Stimulated activated naive CD8-positive, alpha-beta T cell treated with anti-CD3 and anti-CD28 coated beads, Interleukin-15, amount 100 ng/mL, for 72 hours (primary cell): ENCODE measurements at regions not wholly inside any gene's neighbourhood (a gene's known extent, or its start where the extent isn't known, plus 50 kb on each side); places are given as distances from the start of the nearest gene placed in this dataset.

ENCODE experiments used
- ATAC-seq: fragments of 150-1000 bp; cut with Tn5 transposase; 2 replicates; pipeline ENCODE4 v1.10.0; 2021; ENCODE audit warnings: mild to moderate bottlenecking, moderate library complexity
- DNase-seq, 2 donors: peaks; one replicate each; pipeline ENCODE4 v3.0.0; 2021 to 2022
- H3K27ac Mint-ChIP-seq, 2 donors: one replicate each; pipeline ENCODE4 v1.8.0; 2022; ENCODE audit warnings: mild to moderate bottlenecking in 2 of 2, mixed read lengths in 2 of 2, moderate library complexity in 2 of 2
- H3K27me3 Mint-ChIP-seq: one replicate; pipeline ENCODE4 v1.8.0; 2022; ENCODE audit warnings: mixed read lengths
- H3K4me1 Mint-ChIP-seq: one replicate; pipeline ENCODE4 v1.8.0; 2022; ENCODE audit warnings: mild to moderate bottlenecking, mixed read lengths
- H3K4me3 Mint-ChIP-seq, 2 donors: one replicate each; pipeline ENCODE4 v1.8.0; 2022; ENCODE audit warnings: mild to moderate bottlenecking in 2 of 2, mixed read lengths in 2 of 2, moderate library complexity in 1 of 2
- H3K9me3 Mint-ChIP-seq, 2 donors: one replicate each; pipeline ENCODE4 v1.8.0; 2022; ENCODE audit warnings: mixed read lengths in 2 of 2

DNA sequence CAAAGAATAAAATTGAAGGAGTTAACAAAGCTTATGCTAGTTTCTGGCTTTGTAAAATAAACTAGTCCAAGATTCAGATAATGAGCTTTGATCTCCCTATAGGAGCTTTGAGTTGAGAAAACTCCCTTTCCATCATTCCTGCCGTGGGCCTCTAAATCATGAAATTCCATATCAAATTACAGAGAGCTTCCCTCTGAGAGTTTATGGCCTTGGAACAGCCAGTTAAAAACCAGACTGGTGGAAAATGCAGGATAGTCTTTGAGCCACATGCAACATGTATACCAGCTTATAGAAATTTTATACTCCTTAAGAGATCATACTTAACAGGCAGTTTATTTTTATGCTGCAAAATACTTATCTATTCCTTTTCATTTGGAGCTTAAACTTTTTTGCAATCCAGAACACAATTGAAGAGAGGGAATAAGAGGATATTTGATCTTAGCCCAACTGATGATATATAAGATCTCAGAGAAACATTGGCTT, 175.8 kb upstream of the ATP2B1 start:
- no peaks in the 10 kb centered on the region for H3K9me3 Mint-ChIP-seq
- ATAC-seq (no peak), DNase-seq (no peak)
- peaks cover 39% of the 10 kb centered on the region for H3K4me1 Mint-ChIP-seq
- H3K27ac Mint-ChIP-seq, result no peak overlapping the region
- H3K27me3 Mint-ChIP-seq, result no peaks in the 10 kb centered on the region
- no peak overlapping the region for H3K4me3 Mint-ChIP-seq

DNA sequence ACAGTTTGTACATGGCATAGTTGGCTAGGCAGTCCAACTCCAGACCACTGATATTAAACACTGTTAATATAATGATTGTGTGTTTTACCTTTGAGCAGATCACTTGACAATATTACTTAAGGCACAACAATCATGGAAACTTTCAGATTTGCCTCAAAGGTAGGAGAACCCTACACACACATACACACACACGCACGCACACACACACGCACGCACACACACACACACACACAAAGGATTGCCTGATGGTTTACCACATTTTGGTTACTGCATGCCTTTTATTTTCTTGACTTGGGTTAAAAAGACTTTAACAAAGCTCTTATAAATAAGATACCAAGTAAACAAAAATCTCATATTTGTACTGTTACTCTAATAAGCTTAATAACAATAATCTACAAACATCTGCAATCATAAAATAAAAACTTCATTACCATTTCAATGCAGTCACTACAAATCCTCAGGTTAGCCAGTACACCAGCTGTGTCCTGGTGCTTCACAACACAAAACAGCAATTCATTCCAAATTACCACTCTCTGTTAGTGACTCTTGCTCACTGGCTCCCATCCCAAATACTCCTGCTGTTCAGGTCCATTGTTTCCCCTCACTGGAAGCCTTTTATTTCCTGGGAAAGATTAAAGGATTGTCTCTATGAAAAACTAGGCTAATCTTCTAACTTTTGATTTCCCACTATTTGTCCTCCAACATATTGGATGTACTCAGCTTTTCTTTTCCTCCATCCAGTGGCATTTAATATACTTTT, 175.2 kb upstream of the ATP2B1 start:
- ATAC-seq (no peak), DNase-seq (no peak)
- Mint-ChIP-seq H3K4me1 (peaks cover 46% of the 10 kb centered on the region), H3K27me3 (no peaks in the 10 kb centered on the region), H3K27ac (no peak overlapping the region), H3K9me3 (no peaks in the 10 kb centered on the region), H3K4me3 (no peak overlapping the region)

DNA sequence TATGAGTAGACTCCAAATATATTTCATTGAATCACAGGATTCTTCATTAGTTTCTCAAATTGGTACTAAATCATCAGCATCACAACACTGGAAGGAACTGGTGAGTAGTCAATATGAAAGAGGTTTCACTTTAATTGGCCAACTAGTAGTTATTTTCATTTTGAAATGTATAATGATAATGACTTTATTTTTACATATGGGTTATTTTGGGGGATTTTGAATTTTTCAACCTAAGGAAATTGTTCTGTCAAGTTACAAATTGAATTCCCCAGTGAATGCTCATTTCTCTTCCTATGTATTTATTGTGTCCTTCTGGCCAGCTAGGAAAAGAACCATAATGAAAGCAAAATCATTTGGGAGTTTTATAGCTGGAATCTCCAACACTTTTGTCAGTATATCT, 174.2 kb upstream of the ATP2B1 start:
- no peak overlapping the region for H3K4me3 Mint-ChIP-seq
- ATAC-seq (no peak), DNase-seq (no peak)
- H3K4me1 Mint-ChIP-seq, result peaks cover 54% of the 10 kb centered on the region
- H3K9me3 Mint-ChIP-seq, result no peaks in the 10 kb centered on the region
- no peaks in the 10 kb centered on the region for H3K27me3 Mint-ChIP-seq
- H3K27ac Mint-ChIP-seq, result no peak overlapping the region

DNA sequence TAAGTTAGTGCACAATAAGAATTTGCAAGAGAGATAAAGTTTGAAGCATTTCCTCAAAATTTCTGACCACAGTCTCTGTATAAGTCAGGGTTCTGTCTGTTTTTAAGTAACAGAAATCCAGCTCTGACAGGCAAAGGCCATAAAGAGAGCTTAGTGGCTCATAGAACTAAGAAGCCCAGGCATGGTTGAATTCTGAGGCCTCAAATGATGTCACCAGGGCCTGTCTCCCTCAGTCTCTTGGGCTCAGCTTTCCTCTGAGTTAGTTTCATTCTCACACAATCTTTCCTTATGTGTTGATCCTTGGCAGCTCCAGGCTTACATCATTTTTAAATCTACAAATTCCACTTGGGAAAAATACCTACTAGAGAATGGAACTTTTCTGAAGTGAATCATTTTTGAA, 173.4 kb upstream of the ATP2B1 start:
- ATAC-seq, result peak; percentile 78
- no peaks in the 10 kb centered on the region for H3K27me3 Mint-ChIP-seq
- no peaks in the 10 kb centered on the region for H3K9me3 Mint-ChIP-seq
- DNase-seq, result peak in 1 of 2 donors; percentile 61
- peaks cover 54% of the 10 kb centered on the region for H3K4me1 Mint-ChIP-seq
- peak overlapping the region; percentile 9 to 15 for H3K4me3 Mint-ChIP-seq
- peak overlapping the region; percentile 42 to 74 for H3K27ac Mint-ChIP-seq

DNA sequence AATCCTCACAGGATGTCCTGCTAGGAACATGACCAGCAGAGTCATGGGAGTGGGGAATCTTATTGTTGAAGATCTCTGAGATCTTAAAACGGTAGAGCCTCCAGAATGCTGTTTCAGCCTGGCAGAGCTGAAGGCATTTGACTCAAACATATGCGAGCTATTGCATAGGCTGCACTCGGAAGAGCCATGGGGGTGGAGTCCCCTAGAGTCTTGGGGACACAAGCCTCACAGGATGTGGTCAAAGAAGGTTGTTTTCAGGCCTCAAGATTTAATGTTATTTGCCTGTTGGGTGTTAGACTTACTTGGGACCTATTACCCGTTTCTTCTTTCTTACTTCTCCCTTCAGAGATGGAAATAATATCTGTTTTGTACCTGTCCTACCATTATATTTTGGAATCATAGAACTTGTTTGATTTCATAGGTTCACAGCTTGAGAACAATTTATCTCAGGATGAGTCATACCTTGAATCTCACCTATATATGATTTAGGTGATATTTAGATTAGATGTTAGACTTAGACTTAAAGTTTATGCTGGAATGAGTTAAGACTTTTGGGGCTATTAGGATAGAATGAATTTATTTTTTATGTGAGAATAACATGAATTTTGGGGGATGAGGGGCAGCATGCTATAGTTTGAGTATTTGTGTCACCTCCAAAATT, 172.2 kb upstream of the ATP2B1 start:
- DNase-seq, result peak; percentile 48 to 74
- ATAC-seq, result peak; percentile 98
- H3K4me1 Mint-ChIP-seq, result peaks cover 54% of the 10 kb centered on the region
- no peaks in the 10 kb centered on the region for H3K27me3 Mint-ChIP-seq
- H3K27ac Mint-ChIP-seq, result peak overlapping the region; percentile 92 to 96
- H3K4me3 Mint-ChIP-seq, result peak overlapping the region; percentile 64 to 71
- no peaks in the 10 kb centered on the region for H3K9me3 Mint-ChIP-seq

DNA sequence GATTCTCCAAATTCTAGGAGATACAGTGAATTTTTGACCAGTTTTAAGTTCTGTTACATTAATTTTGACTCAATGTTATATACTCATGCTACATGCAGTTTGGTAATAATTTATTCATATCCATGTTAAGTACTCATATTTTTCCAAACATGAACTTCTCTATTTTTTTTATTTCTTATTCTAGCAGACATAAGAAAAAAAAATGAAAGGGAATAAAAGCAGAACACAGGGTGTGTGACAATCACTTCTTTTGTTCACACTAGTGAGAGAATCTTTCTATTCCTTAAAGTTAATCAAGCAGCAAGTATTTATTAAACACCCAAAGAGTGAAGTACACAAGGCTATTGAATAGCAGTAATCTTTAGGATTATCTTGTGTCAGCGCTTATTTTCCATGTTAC, 171.1 kb upstream of the ATP2B1 start:
- H3K27ac Mint-ChIP-seq, result no peak overlapping the region
- H3K4me1 Mint-ChIP-seq, result peaks cover 54% of the 10 kb centered on the region
- no peaks in the 10 kb centered on the region for H3K27me3 Mint-ChIP-seq
- no peak for ATAC-seq
- H3K9me3 Mint-ChIP-seq, result no peaks in the 10 kb centered on the region
- DNase-seq, result no peak
- H3K4me3 Mint-ChIP-seq, result no peak overlapping the region

DNA sequence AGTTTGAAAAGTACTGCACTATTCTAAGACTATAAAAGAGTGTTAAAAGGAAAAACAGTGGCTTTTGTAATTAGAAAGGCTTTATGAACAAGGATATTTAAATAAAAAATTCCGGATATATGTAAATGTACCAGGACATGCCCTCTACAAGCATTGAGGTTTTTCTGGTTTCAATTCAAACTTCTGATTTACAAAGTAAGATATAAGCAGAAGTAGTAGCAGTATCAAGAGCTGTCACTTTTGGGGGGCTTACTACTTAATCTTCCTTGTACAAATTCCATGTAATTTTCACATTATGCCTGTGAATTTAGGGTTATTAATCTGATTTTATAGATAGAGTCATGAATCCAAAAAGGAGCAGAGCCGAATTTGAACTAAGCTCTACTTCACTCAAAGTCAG, 170.3 kb upstream of the ATP2B1 start:
- peak overlapping the region in 1 of 2 donors; percentile 19 for H3K4me3 Mint-ChIP-seq
- peaks cover 50% of the 10 kb centered on the region for H3K4me1 Mint-ChIP-seq
- H3K9me3 Mint-ChIP-seq, result no peaks in the 10 kb centered on the region
- no peak overlapping the region for H3K27ac Mint-ChIP-seq
- ATAC-seq, result no peak
- H3K27me3 Mint-ChIP-seq, result no peaks in the 10 kb centered on the region
- no peak for DNase-seq

DNA sequence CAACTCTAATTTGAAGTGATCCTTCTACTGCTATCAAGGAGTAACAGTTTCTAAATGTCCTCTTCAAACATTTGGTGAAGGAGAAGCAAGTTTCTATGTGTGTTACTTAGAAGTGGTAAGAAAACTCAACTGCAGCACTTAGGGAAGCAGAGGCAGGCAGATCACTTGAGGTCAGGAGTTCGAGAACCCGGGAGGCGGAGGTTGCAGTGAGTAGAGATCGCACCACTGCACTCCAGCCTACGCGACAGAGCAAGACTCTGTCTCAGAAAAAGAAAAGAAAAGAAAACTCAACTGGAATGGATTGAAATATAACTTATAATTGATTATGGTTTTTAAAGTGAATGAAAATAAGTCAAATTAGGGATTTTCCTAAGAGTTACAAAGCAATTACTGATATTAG, 169.7 kb upstream of the ATP2B1 start:
- no peaks in the 10 kb centered on the region for H3K27me3 Mint-ChIP-seq
- no peak overlapping the region for H3K27ac Mint-ChIP-seq
- H3K4me1 Mint-ChIP-seq, result peaks cover 44% of the 10 kb centered on the region
- no peak overlapping the region for H3K4me3 Mint-ChIP-seq
- no peaks in the 10 kb centered on the region for H3K9me3 Mint-ChIP-seq
- no peak for ATAC-seq
- DNase-seq, result no peak

DNA sequence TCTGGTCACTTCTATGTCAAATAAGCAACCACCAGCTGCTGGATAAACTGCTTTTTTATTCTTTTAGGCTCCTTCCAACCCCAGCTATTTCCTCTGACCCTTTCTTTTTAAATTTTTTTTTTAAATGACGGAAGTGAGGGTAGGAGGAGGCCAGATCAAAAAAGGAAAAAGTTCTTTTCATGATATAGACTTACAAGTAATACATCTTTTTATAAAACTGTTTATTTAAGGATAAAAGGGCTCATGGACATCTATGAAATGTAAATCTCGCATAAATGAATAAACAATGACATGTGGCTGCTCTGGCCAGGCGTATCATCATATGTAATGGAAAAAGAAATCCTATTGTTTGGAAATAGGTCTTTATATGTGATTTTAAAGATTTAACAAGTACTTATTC, 169.0 kb upstream of the ATP2B1 start:
- Mint-ChIP-seq H3K4me3 (no peak overlapping the region), H3K4me1 (peaks cover 38% of the 10 kb centered on the region), H3K9me3 (peaks cover 0 to under 1% of the 10 kb centered on the region in 2 donors), H3K27ac (no peak overlapping the region), H3K27me3 (no peaks in the 10 kb centered on the region)
- DNase-seq, result no peak
- ATAC-seq, result no peak

DNA sequence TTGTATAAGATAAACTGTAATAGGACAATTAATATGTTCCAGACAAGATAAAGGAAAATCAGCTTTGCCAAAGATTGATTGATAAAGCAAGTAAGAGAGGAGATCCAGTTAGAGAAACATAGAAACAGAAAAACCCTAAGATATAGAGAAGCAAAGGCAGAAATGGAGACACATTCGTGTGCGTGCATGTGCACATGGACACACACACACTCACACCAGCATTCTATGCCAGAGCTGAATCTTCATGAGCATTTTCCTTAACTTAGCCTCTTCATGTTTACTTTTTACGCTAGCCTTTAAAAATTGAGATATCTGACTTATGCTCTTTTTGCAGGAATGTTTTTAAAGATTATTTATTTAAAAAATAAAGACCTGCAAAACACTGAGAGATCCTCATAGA, 168.5 kb upstream of the ATP2B1 start:
- H3K9me3 Mint-ChIP-seq, result peaks cover 5 to 6% of the 10 kb centered on the region in 2 donors
- H3K27ac Mint-ChIP-seq, result no peak overlapping the region
- DNase-seq, result no peak
- no peaks in the 10 kb centered on the region for H3K27me3 Mint-ChIP-seq
- no peak for ATAC-seq
- H3K4me3 Mint-ChIP-seq, result no peak overlapping the region
- H3K4me1 Mint-ChIP-seq, result peaks cover 35% of the 10 kb centered on the region

DNA sequence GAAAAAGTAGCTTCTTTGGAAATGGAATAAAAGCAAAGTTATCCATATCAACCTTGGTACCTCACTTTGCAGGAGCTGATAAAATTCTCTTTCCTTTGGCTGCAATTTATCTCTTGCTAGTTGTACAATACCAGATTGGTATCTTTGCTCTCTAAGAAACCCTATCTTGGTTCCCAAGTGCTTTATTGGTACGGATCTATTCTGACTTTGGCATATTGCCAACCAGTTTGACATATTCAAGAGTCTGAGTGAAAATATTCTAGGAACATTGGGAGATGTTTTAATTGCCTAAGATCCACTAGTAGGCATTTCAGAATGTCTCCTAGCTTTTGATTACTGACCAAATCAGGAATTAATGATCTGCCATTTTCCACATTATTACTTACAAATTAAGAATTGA, 167.2 kb upstream of the ATP2B1 start:
- Mint-ChIP-seq H3K27ac (no peak overlapping the region), H3K4me3 (no peak overlapping the region)
- no peak for DNase-seq

DNA sequence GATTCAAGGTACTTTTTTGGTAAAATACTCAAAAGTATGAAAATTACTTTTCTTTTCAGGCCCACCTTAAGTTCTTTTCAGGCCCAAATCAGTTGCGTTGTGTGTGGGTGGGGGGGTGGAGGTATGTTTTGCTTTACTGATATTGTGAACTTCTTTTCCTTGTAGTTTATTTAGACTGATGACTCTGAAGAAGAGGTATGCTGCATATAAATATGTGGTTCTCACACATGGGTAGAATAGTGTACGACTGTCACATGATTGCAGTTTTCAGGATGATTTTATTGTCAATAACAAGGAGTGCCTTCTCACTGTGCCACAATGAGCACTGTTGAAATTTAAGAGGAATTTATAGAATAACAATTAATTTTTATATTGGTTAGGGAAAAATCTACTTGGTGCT, 166.6 kb upstream of the ATP2B1 start:
- ATAC-seq, result no peak
- Mint-ChIP-seq H3K27ac (no peak overlapping the region), H3K9me3 (peaks cover 14 to 23% of the 10 kb centered on the region in 2 donors), H3K27me3 (no peaks in the 10 kb centered on the region), H3K4me1 (peaks cover 15% of the 10 kb centered on the region), H3K4me3 (no peak overlapping the region)
- no peak for DNase-seq

More for the DNA sequence above, 167.2 kb upstream of the ATP2B1 start:
- no peaks in the 10 kb centered on the region for H3K27me3 Mint-ChIP-seq
- peaks cover 14 to 18% of the 10 kb centered on the region in 2 donors for H3K9me3 Mint-ChIP-seq
- peaks cover 21% of the 10 kb centered on the region for H3K4me1 Mint-ChIP-seq
- ATAC-seq, result no peak

DNA sequence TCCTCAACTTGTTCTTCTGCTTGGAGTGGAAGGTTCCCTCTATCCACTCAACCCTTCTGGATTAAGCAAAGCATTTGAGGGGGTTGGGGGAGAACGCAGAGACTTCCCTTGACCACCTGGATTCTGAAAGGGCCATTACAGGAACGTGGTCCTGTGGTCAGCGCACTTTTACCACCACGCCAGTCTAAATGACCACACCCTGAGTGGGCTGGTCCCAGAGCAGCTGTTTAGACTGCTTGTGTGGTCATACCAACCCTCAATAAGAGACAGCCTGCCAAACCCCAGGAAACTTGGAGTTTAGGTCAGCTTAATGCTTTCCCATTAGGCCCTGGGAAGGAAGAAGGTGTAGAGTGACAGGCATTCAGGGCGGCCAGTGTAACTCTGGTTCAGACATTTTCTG, 165.5 kb upstream of the ATP2B1 start:
- H3K27ac Mint-ChIP-seq, result no peak overlapping the region
- H3K4me1 Mint-ChIP-seq, result peaks cover 12% of the 10 kb centered on the region
- DNase-seq (no peak), ATAC-seq (no peak)
- H3K4me3 Mint-ChIP-seq, result no peak overlapping the region
- H3K27me3 Mint-ChIP-seq, result no peaks in the 10 kb centered on the region
- peaks cover 14 to 27% of the 10 kb centered on the region in 2 donors for H3K9me3 Mint-ChIP-seq

DNA sequence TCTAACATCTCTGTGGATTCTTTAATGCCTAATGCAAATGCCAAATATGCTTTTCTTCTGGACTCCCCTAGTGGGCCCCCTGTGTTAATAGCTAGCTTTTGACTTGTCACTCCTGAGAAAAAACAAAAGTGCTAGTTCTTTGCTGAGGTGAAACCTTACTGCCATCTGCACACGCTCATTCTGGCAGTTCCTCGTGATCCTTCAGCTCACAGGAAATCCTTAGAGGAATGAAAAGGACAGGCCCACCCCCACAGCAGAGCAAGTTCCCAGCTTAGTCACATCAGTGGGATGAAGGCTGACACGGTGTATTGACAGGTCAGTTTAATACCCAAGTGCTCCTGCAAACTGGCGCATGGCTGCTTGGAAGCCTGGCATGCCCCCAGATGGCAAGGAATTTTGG, 165.1 kb upstream of the ATP2B1 start:
- no peak overlapping the region for H3K4me3 Mint-ChIP-seq
- H3K9me3 Mint-ChIP-seq, result peaks cover 14 to 27% of the 10 kb centered on the region in 2 donors
- ATAC-seq, result no peak
- H3K4me1 Mint-ChIP-seq, result peaks cover 8% of the 10 kb centered on the region
- no peak overlapping the region for H3K27ac Mint-ChIP-seq
- no peak for DNase-seq
- no peaks in the 10 kb centered on the region for H3K27me3 Mint-ChIP-seq

DNA sequence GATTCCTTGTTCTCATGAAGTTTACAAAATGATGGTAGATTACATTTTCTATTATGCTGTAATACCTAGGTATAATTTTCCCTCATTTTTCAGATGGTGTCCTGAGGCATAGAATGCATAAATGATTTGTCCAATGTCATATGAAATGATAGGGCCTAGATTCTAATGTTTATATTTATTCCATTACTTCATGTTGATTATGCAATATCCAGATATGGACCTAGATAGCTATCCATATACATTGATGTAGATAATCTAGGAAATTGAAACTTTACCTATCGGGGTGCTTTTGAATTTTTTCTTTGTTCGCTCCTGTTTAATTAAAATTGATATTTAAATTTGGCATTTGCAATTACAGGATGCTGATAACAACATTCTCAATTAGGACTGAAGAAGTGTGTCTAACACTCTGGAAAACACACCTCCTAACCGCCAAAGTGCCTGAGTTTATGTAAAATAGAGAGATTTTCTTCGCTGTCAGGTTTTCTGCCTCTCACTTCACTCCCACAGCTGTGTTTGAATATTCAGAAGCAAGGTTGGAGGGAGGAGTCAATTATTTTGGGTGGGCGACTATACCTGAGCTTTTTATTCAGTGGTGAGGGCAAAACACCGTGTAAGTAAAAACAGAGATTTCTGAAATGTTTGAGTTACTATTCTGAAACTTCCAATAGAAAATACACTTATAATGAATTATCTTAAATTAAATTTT, 164.4 kb upstream of the ATP2B1 start:
- Mint-ChIP-seq H3K4me3 (no peak overlapping the region), H3K27ac (no peak overlapping the region), H3K4me1 (peaks cover 1% of the 10 kb centered on the region), H3K9me3 (peaks cover 14 to 27% of the 10 kb centered on the region in 2 donors), H3K27me3 (no peaks in the 10 kb centered on the region)
- no peak for DNase-seq
- no peak for ATAC-seq
